HUDEP-2 (cell line): ENCODE measurements at regions not wholly inside any gene's neighbourhood (a gene's known extent, or its start where the extent isn't known, plus 50 kb on each side); places are given as distances from the start of the nearest gene placed in this dataset.

ENCODE experiments used
- DNase-seq, 76 experiments: peaks; one replicate each; lab custom pipeline; 2025; ENCODE audit not compliant: unreplicated experiment in 76 of 76; lab: John Stamatoyannopoulos, UW

DNA sequence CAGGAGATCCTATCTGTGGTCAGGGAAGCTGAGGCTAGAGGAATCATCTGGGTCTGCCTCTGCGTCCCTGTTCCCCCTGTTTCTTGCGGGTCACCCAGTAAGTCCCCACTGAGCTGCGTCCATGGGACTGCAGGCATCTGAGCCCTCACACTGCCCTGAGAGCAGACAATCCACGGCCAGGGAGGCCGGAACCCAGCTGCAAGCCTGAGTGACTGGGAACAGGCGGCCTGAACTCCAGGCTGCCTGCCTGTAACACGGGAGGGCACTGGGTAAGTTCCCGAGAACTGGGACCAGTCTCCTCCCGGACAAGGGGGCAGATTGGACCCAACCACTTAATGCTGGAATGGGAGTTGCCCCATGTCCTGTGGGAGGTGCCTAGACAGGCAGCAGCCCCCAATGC, 727.4 kb downstream of the BRD1 start:
- no peak for DNase-seq

- DNase-seq = no peak
These were observed 728.1 kb downstream of the BRD1 start for GRCh38 chr22:49099496-49100124.

DNA sequence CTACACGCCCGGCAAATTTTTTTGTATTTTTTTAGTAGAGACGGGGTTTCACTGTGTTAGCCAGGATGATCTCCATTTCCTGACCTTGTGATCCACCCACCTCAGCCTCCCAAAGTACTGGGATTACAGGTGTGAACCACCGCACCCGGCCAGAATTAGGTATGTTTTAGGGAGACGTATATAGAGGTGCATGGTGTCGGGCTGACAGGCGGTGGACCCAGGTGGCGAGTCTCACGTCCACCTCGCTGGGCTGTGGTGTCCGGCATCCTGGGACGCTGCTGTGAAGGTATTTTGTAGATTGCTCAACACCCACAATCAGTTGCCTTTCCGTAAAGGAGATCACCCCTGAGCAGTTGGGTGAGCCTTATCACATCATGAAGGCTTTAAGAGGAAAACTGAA, 728.6 kb downstream of the BRD1 start:
- no peak for DNase-seq

DNA sequence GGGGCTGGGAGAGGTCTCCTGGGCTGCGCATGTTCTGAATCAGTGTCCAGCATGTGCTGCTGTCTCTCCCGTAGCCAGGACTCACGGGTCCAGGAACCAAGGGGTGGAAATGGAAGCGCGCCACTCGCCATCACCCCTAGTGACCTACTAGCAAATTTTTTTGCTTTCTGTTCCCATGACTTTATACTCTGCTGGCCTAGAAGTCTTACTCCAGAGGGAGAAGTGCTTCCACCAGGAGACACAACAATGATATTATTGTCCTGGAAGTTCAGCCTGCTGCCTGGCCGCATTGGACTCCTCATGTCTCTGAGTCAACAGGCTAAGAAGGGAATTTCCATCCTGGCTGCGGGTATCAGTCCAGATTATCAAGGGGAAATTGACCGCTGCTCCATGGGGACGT, 729.7 kb downstream of the BRD1 start:
- DNase-seq = no peak

- DNase-seq = no peak
These were observed 730.3 kb downstream of the BRD1 start for GRCh38 chr22:49097171-49097925.

DNA sequence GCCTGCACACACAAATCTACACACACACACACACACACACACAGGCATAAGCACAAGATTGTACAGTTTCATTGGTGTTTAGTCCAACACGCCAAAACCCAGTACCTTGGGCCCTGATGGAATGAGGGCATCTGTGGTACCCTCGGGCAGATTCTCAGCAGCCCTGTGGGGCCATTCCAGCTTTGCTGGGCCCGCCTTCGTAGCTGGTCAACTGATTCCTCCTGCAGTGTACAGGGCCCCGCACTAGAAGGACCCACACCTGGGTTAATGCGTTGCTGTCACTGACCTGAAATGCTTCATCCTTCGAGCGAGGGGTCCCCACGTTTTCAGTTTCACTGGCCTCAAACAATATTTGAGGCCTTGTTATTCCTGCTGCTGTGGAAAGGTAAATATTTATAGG, 731.2 kb downstream of the BRD1 start:
- no peak for DNase-seq

DNA sequence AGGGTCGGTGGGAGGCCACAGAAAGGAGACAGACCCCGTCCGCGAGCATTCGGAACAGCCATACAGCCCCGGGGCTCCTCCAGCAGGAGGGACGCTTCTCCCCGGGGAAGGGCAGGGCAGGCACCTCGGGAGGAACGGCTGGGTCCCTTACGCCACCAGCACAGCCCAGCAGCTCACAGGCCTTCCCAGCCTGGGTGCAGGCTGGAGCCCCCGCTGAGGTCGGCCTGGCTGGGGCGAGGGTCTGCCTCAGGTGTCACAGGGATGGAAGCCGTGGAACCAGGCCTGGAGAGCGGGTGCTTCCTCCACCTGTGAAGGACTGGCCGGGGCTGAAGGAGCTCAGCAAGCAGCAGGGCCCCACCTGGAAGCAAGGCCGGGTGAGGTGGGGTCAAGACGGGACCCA, 732.3 kb downstream of the BRD1 start:
- no peak for DNase-seq

DNA sequence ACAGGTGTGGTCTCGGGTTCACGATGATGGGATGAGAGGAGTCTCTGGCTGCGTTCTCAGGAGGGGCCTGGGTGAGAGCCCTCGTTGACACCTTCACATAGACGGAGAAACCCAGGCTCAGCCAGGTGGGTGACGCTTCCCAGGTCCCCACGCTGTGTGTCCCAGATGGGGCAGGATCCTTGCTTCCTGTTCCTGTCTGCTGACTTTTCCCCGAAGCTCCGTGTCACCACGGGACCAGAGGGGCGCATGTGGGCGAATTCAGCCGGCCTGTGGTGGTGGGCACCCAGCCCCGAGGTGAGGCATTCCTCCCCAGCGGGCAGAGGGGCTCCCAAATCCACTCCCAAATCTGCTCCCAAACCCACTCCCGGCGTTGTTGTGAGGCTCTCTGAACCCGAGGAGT, 732.8 kb downstream of the BRD1 start:
- DNase-seq = no peak

DNA sequence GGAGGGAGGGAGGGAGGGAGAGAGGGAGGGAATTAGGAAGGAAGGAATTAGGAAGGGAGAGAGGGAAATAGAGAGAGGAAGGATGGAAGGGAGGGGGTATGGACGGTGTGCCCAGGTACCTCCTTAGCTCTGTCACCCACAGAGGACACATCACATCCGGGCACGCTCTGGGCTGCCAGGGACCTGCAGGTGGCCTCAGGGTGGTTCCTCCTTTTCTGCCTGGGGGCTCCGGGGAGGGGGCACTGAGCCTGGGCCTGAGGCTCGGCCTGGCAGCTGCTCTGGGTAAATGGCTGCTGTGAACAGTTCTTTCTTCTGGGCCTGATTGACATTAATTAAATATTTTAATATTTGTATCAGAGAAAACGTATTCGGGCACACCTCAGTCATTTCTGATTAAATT, 733.5 kb downstream of the BRD1 start:
- DNase-seq = no peak

DNA sequence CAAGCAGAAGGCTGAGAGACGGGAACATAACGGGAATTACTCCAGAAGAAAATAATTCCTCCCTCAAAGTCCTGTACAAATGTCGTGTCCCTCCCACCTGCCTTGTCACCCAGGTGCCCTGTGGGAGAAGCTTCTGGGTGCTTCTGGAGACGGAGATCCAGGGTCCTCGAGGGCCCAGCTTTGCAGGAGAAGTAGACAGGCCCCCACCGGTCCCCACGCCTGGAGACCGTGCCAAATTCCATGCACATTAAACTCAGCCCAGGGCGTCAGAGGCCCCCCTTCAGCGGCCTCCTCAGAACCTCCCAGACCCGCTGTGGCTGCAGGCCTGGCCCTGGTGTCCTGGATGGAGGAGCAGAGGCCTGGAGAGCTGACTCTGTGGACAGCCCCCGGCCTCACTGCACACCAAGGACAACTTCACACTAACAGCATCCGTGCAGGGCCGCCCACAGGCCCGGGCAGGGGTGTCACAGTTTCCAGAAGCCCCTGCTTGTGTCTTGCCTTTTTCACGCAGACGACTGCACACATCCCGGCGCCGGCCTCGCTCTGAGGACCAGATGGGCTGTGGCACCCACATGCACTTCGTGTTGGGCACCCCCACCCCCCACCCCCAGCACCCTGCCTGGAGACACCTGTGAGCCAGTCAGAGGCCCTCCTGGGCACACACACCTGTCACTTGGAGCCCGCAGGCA, 734.3 kb downstream of the BRD1 start:
- DNase-seq = no peak

GRCh38 chr22:49092716-49093115, 735.0 kb downstream of the BRD1 start:
- no peak for DNase-seq

DNA sequence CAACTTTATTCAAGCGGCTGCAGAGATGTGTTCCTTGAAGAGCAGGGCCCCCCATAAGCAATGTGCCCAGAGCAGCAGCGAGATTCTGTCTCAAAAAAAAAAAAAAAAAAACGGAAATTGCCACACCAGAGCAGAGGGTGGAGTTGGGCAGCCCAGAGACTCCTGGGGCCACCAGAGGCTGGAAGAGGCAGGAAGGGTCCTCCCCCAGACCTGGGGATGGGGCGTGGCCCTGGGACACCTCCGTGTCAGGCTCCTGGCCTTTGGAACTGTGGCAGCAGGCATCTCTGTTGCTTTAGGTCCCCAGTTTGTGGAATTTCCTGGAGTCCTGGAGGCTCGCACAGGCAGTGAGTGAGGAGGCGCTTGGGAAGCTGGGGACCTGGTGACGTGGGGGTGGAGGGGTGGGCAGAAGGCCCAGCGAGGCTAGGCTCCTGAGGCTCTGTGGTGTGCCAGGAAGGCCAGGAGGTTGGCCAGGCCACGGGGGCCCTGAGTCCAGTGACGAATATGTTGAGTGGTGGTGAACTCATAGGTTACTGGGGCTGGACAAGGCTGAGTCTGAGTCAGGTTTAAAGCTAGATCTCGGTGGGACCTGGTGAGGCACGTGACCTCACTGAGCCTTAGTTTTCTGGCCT, 735.6 kb downstream of the BRD1 start:
- DNase-seq = no peak

DNA sequence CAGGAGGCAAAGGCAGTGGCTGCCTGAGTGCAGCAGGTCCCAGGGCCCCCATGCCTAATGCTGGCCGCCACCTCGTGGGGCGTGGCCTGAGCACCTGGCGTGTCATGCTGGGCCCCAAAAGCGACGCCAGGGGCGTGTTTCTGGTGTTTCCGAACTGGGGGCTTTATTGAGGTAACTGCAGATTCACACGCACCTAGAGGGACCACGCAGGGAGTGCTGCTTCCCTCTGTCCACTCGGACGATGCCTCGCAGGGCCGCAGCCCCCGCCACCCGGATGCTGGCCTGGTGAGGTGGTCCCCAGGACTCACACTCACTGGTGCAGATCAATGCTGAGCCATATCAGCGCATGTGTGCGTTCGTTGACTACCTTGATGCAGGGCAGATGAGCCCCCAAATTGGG, 736.2 kb downstream of the BRD1 start:
- no peak for DNase-seq

DNA sequence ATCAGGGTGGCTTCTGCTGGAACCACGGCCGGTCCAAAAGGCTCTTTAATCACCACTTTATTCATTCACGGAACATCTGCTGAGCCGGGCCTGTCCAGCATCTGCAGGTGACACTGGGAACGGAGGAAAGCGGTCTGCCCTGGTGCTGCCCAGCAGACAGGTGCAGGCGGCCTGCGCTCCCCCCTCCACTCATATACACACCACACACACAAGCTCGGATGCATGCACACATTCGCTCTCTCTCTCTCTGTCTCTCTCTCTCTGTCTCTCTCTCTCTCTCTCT, 736.9 kb downstream of the BRD1 start:
- DNase-seq = no peak

- no peak for DNase-seq
These were observed 737.4 kb downstream of the BRD1 start for GRCh38 chr22:49090061-49090852.

GRCh38 chr22:49088801-49089791, 738.6 kb downstream of the BRD1 start:
- DNase-seq = no peak

DNA sequence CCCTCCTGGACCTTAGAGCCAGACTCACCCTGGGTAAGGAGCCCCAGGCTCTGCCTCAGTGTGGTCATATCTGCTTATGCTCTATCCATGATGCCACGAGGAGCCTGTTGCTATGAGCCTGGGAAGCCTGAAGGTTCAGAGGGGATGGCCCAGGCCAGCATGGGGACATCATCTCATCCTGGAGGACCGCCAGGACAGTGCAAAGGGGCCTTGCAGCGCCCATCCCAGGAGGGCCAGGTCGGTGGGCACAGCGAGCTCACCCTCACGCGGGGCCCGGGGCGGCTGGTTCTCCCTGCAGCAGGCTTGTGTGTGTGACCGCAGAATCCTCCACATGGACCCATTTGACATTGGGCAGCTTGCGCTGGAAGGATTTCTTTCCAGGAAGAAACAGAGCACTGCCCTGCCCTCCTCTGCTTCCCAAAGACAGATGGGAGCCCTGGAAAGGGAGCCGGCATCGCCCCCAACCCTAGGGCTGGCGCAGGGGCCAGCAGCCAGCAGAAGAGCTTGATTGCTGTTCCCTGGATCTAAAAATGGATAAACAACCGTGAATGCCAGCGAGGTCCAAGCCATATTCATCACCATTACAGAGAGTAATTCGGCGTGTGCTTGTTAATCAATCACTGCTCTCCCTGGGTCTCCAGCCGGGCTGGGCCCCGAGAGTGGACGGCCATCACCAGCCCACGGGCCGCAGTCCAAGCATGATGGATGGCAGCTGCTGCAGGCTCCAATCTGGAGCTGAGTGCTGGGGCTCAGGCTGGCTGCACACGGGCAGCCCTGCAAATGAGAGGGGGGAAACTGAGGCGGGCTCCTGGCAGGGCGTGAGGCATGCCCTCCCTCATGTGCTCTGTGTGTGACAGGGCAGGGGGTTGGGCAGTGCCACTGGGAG, 739.7 kb downstream of the BRD1 start:
- no peak for DNase-seq

- DNase-seq = no peak
These were observed 740.5 kb downstream of the BRD1 start for GRCh38 chr22:49087198-49087597.

GRCh38 chr22:49086606-49087157, 741.0 kb downstream of the BRD1 start:
- no peak for DNase-seq
